Upper lobe of left lung (tissue), 4 donors: ENCODE measurements at regions not wholly inside any gene's neighbourhood (a gene's known extent, or its start where the extent isn't known, plus 50 kb on each side); places are given as distances from the start of the nearest gene placed in this dataset.

ENCODE experiments used
- CTCF ChIP-seq, 6 experiments: fragments of 450-650 bp in 4 of 6; fragments of 200-600 bp in 2 of 6; sonication (generic) in 2 of 6; IDR thresholded peaks; one replicate each; pipeline ENCODE4 v1.5.1; 2016 to 2019; ENCODE audit warnings: antibody characterized with exemption in 6 of 6
- EP300 ChIP-seq, 4 donors: sonication (generic); formaldehyde crosslinking; IDR thresholded peaks; one replicate each; pipeline ENCODE4 v1.5.1; 2017; ENCODE audit warnings: antibody characterized with exemption in 4 of 4, control low read depth in 2 of 4

GRCh38 chr3:25288413-25288812 is 139.7 kb upstream of the RARB start:
- TF ChIP-seq EP300 (IDR thresholded peaks at IDR 0.05) (no peak), CTCF (IDR thresholded peaks at IDR 0.05) (no peak)
